ENCODE measurements at regions not wholly inside any gene's neighbourhood (a gene's known extent, or its start where the extent isn't known, plus 50 kb on each side); places are given as distances from the start of the nearest gene placed in this dataset.

DNA sequence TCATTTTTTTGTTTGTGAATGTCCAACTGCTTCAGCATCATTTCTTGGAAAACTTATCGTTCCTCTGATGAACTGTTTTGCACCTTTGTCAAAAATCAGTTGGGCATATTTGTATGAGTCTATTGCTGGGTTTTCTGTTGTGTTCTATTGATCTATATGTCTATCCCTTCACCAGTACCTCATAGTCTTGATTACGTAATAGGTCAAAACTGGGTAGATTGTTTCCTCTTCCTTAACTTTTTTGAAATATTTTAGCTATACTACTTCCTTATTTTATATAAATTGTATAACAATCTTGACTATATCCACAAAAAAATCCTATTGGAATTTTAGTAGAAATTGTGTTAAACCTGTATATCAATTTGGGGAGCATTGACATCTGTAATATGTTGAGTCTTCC is 104.1 kb upstream of the PALS2 start:
- TF ChIP-seq FOXK2 (IDR thresholded peaks at IDR 0.05) (no peak), FOXM1 (IDR thresholded peaks at IDR 0.05; ENCODE audit: borderline replicate concordance) (no peak), BHLHE40 (IDR thresholded peaks at IDR 0.05; ENCODE audit: borderline replicate concordance) (no peak), ELF4 (IDR thresholded peaks at IDR 0.05) (no peak), ARNT (IDR thresholded peaks at IDR 0.05) (no peak), TARDBP (IDR thresholded peaks at IDR 0.05) (no peak)
